HepG2 (cell line): ENCODE measurements at regions not wholly inside any gene's neighbourhood (a gene's known extent, or its start where the extent isn't known, plus 50 kb on each side); places are given as distances from the start of the nearest gene placed in this dataset.

Source experiments
- POLR2AphosphoS5 ChIP-seq: IDR thresholded peaks from 2 replicates; pipeline ENCODE4 v1.6.1; 2012; ENCODE audit warnings: low read depth, low read length
- SUZ12 ChIP-seq: fragments of 150-350 bp; IDR thresholded peaks from 2 replicates; pipeline ENCODE4 v1.6.1; 2014; ENCODE audit warnings: low read depth, low read length
- ZNF292 ChIP-seq: sonication (generic); formaldehyde crosslinking; IDR thresholded peaks from 2 replicates; pipeline ENCODE4 v1.8.1; 2022; ENCODE audit warnings: mild to moderate bottlenecking, low read depth, missing genetic modification reagents, borderline replicate concordance
- TF ChIP-seq, protein P1 (sequence below): sonication (generic); formaldehyde crosslinking; IDR thresholded peaks from 2 replicates; pipeline ENCODE4 v1.5.1; 2020; ENCODE audit warnings: missing genetic modification reagents, mild to moderate bottlenecking, borderline replicate concordance
- TF ChIP-seq, protein P2 (sequence below): conservative IDR thresholded peaks from 2 replicates; pipeline ENCODE4 v1.6.1; 2018; ENCODE audit warnings: missing genetic modification reagents
- TF ChIP-seq, protein P3 (sequence below): sonication (generic); formaldehyde crosslinking; IDR thresholded peaks from 2 replicates; pipeline ENCODE4 v1.5.1; 2020; ENCODE audit warnings: missing genetic modification reagents, mild to moderate bottlenecking, borderline replicate concordance

DNA sequence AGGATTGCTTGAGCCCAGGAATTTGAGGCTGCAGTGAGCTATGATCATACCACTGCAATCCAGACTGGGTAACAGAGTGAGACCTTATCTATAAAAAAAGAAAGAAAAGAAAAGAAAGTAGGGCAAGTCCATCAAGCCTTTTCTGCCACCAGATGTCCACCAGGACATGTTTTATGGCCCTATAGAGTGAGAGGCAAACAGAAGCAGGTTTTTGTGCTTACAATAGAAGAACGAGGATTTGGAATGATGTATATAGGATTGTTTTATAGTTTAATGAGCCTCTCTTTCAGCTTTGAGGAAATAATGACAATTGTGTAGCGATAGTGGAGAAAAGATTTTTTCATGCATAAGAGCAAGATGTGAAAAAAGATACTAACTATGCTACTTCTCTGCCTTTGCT lies 480.5 kb downstream of the KLF12 start:
- TF ChIP-seq ZNF292 (CRISPR knock-in tag) (no peak), POLR2AphosphoS5 (no peak), SUZ12 (no peak)
- TF ChIP-seq, protein P1, sequence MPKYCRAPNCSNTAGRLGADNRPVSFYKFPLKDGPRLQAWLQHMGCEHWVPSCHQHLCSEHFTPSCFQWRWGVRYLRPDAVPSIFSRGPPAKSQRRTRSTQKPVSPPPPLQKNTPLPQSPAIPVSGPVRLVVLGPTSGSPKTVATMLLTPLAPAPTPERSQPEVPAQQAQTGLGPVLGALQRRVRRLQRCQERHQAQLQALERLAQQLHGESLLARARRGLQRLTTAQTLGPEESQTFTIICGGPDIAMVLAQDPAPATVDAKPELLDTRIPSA = no peak
- TF ChIP-seq, protein P2, sequence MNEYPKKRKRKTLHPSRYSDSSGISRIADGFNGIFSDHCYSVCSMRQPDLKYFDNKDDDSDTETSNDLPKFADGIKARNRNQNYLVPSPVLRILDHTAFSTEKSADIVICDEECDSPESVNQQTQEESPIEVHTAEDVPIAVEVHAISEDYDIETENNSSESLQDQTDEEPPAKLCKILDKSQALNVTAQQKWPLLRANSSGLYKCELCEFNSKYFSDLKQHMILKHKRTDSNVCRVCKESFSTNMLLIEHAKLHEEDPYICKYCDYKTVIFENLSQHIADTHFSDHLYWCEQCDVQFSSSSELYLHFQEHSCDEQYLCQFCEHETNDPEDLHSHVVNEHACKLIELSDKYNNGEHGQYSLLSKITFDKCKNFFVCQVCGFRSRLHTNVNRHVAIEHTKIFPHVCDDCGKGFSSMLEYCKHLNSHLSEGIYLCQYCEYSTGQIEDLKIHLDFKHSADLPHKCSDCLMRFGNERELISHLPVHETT (CRISPR knock-in tag) = no peak
- TF ChIP-seq, protein P3, sequence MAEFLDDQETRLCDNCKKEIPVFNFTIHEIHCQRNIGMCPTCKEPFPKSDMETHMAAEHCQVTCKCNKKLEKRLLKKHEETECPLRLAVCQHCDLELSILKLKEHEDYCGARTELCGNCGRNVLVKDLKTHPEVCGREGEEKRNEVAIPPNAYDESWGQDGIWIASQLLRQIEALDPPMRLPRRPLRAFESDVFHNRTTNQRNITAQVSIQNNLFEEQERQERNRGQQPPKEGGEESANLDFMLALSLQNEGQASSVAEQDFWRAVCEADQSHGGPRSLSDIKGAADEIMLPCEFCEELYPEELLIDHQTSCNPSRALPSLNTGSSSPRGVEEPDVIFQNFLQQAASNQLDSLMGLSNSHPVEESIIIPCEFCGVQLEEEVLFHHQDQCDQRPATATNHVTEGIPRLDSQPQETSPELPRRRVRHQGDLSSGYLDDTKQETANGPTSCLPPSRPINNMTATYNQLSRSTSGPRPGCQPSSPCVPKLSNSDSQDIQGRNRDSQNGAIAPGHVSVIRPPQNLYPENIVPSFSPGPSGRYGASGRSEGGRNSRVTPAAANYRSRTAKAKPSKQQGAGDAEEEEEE (CRISPR knock-in tag) = no peak
